Mesendoderm (in vitro differentiated cells): ENCODE measurements at regions not wholly inside any gene's neighbourhood (a gene's known extent, or its start where the extent isn't known, plus 50 kb on each side); places are given as distances from the start of the nearest gene placed in this dataset.
"Not testable (repeated sequence)": the region's sequence is repeated elsewhere in the genome, so short reads cannot be mapped to it uniquely, and the experiment has no call there.

Experiments
- DNase-seq: peaks from one replicate; pipeline ENCODE4 v3.0.0; 2013
- H2AK5ac ChIP-seq: 2 replicates; pipeline ENCODE4 v1.6.1; 2013; ENCODE audit warnings: low read length, inconsistent platforms
- H2BK120ac ChIP-seq: 2 replicates; pipeline ENCODE4 v1.6.1; 2013; ENCODE audit warnings: low read depth, mild to moderate bottlenecking, low read length, moderate library complexity, mixed read lengths
- H2BK15ac ChIP-seq: replicated peaks from 2 replicates; pipeline ENCODE4 v1.6.1; 2013; ENCODE audit warnings: low read depth, mild to moderate bottlenecking, moderate library complexity
- H2BK5ac ChIP-seq: 2 replicates; pipeline ENCODE4 v1.6.1; 2013; ENCODE audit warnings: low read length, inconsistent platforms
- H3K18ac ChIP-seq: 2 replicates; pipeline ENCODE4 v1.6.1; 2013; ENCODE audit warnings: mild to moderate bottlenecking, low read length, mixed read lengths
- H3K23ac ChIP-seq: one replicate; pipeline ENCODE4 v1.6.1; 2013; ENCODE audit warnings: low read length
- H3K27ac ChIP-seq: 2 replicates; pipeline ENCODE4 v1.5.1; 2013; ENCODE audit warnings: low read depth, mild to moderate bottlenecking, inconsistent platforms, low read length, moderate library complexity
- H3K27me3 ChIP-seq: 2 replicates; pipeline ENCODE4 v1.6.1; 2013; ENCODE audit warnings: low read length, control low read depth, mild to moderate bottlenecking, inconsistent platforms; ENCODE audit not compliant: insufficient read depth, poor library complexity
- H3K36me3 ChIP-seq: 2 replicates; pipeline ENCODE4 v1.6.1; 2013; ENCODE audit warnings: low read length, inconsistent platforms; ENCODE audit not compliant: control insufficient read depth, insufficient read depth
- H3K4ac ChIP-seq: one replicate; pipeline ENCODE4 v1.6.1; 2013; ENCODE audit warnings: low read depth, mild to moderate bottlenecking, low read length, moderate library complexity
- H3K4me1 ChIP-seq: 2 replicates; pipeline ENCODE4 v1.6.1; 2013; ENCODE audit warnings: low read depth, low read length, inconsistent platforms; ENCODE audit not compliant: control insufficient read depth
- H3K4me2 ChIP-seq: 2 replicates; pipeline ENCODE4 v1.6.1; 2013; ENCODE audit warnings: low read length
- H3K4me3 ChIP-seq: 2 replicates; pipeline ENCODE4 v1.5.1; 2013; ENCODE audit warnings: mild to moderate bottlenecking, low read length
- H3K56ac ChIP-seq: one replicate; pipeline ENCODE4 v1.6.1; 2013; ENCODE audit warnings: low read length
- H3K79me1 ChIP-seq: 2 replicates; pipeline ENCODE4 v1.6.1; 2013; ENCODE audit warnings: low read length, inconsistent platforms
- H3K79me2 ChIP-seq: 2 replicates; pipeline ENCODE4 v1.6.1; 2013; ENCODE audit warnings: mild to moderate bottlenecking, low read length; ENCODE audit not compliant: control insufficient read depth, insufficient read depth
- H3K9ac ChIP-seq: 2 replicates; pipeline ENCODE4 v1.6.1; 2013; ENCODE audit warnings: low read length, inconsistent platforms
- H4K5ac ChIP-seq: one replicate; pipeline ENCODE4 v1.6.1; 2013; ENCODE audit warnings: low read length
- H4K8ac ChIP-seq: one replicate; pipeline ENCODE4 v1.6.1; 2013; ENCODE audit warnings: low read depth, mild to moderate bottlenecking, control low read depth, low read length, moderate library complexity
- WGBS: extraction: QIAGEN DNeasy Blood & Tissue Kit; methylation state at CpG from one replicate; pipeline ENCODE4 v1.1.7; 2013; ENCODE audit warnings: low lambda C conversion rate, missing lambda C conversion rate; ENCODE audit not compliant: insufficient coverage; ENCODE audit errors: extremely low coverage; 5-methylcytosine and 5-hydroxymethylcytosine counted together

DNA sequence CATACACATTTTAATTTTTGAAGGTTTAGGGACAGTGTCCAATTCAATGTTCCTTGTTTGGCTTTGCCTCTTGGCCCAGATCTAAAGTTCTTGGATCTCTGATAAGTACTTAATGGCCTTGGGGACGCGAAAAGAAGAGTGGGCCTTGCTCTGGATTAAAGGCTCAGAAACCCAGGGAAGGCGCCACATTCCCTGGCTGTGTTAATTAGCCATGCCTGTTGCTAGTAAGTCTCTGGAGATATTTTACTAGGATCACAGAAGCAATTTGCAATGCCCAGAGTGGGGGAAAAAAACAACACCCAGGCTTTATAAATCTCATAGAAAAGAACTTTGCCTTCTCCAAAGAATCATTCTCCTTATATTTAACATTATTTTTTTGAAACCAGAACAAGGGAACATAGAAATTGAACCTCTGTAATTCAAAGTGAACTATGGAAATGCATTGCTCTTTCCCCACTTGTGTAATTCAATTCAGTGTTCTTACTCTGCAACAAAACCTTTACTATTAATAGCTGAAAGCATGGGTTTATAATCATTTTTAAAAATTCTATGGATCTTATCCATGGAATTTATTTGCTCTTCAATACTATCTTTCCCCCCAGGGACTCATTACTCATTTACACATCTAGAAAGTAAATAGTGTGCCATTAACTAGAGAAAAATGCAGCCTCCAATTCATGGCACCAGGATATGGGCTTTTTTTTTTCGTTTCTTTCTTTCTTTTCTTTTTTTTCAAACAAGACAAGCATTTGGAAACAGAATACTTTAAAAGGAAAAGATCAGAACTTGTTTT is 172.2 kb upstream of the ANKRD55 start:
- Histone ChIP-seq H3K4ac (no peak overlapping the region), H2BK15ac (no peak overlapping the region), H3K36me3 (no peaks in the 10 kb centered on the region), H3K9ac (no peak overlapping the region), H2BK5ac (no peak overlapping the region), H4K8ac (no peak overlapping the region), H3K4me3 (no peak overlapping the region), H3K4me2 (no peak overlapping the region), H3K27me3 (no peaks in the 10 kb centered on the region), H2BK120ac (no peak overlapping the region), H3K79me1 (no peaks in the 10 kb centered on the region), H3K23ac (no peak overlapping the region), H3K79me2 (no peaks in the 10 kb centered on the region), H4K5ac (no peak overlapping the region), H3K4me1 (no peaks in the 10 kb centered on the region), H3K27ac (no peak overlapping the region), H3K18ac (no peak overlapping the region), H2AK5ac (no peak overlapping the region), H3K56ac (peak overlapping the region; percentile 7)
- DNase-seq = peak; percentile 91
- WGBS = no CpG with 5 or more reads among the region's 4 CpGs

- H3K27ac ChIP-seq = no peak overlapping the region
- no peaks in the 10 kb centered on the region for H3K79me1 ChIP-seq
- no peak overlapping the region for H3K4ac ChIP-seq
- H3K9ac ChIP-seq = no peak overlapping the region
- no peak overlapping the region for H2BK5ac ChIP-seq
- H3K23ac ChIP-seq = no peak overlapping the region
- H2BK120ac ChIP-seq = peak overlapping the region; percentile 61
- H3K36me3 ChIP-seq = no peaks in the 10 kb centered on the region
- H3K4me3 ChIP-seq = no peak overlapping the region
- H3K4me2 ChIP-seq = no peak overlapping the region
- peak; percentile 52 for DNase-seq
- no peaks in the 10 kb centered on the region for H3K4me1 ChIP-seq
- no peaks in the 10 kb centered on the region for H3K79me2 ChIP-seq
- no peak overlapping the region for H2AK5ac ChIP-seq
- H3K18ac ChIP-seq = peak overlapping the region; percentile 90
- WGBS = no CpG with 5 or more reads among the region's 7 CpGs
- no peak overlapping the region for H2BK15ac ChIP-seq
- no peaks in the 10 kb centered on the region for H3K27me3 ChIP-seq
- H4K8ac ChIP-seq = no peak overlapping the region
- no peak overlapping the region for H3K56ac ChIP-seq
- H4K5ac ChIP-seq = no peak overlapping the region
These were observed 169.4 kb upstream of the ANKRD55 start for GRCh38 chr5:56402266-56403220.

- not testable (repeated sequence) for H2BK15ac ChIP-seq, H4K5ac ChIP-seq, H3K36me3 ChIP-seq, H3K79me2 ChIP-seq, H3K4me3 ChIP-seq, H3K9ac ChIP-seq, H3K4me2 ChIP-seq, H4K8ac ChIP-seq, H3K27ac ChIP-seq, H3K79me1 ChIP-seq, H2BK120ac ChIP-seq, H3K27me3 ChIP-seq, DNase-seq, H3K23ac ChIP-seq, H3K4ac ChIP-seq, H3K56ac ChIP-seq, H3K4me1 ChIP-seq, H2BK5ac ChIP-seq, H2AK5ac ChIP-seq, H3K18ac ChIP-seq
- WGBS = no CpG with 5 or more reads among the region's 24 CpGs
These were observed 164.7 kb upstream of the ANKRD55 start for GRCh38 chr5:56397796-56398195.

- Histone ChIP-seq H3K36me3 (no peaks in the 10 kb centered on the region), H3K4ac (no peak overlapping the region), H4K8ac (no peak overlapping the region), H2AK5ac (no peak overlapping the region), H3K27ac (no peak overlapping the region), H2BK15ac (no peak overlapping the region), H3K4me3 (no peak overlapping the region), H3K23ac (no peak overlapping the region), H3K79me2 (no peaks in the 10 kb centered on the region), H3K79me1 (no peaks in the 10 kb centered on the region), H3K4me1 (no peaks in the 10 kb centered on the region), H3K9ac (no peak overlapping the region), H2BK5ac (no peak overlapping the region), H2BK120ac (no peak overlapping the region), H4K5ac (no peak overlapping the region), H3K18ac (no peak overlapping the region), H3K4me2 (no peak overlapping the region), H3K27me3 (no peaks in the 10 kb centered on the region), H3K56ac (no peak overlapping the region)
- no peak for DNase-seq
These were observed 163.5 kb upstream of the ANKRD55 start for GRCh38 chr5:56396634-56397033.

- H3K56ac ChIP-seq = no peak overlapping the region
- no peaks in the 10 kb centered on the region for H3K79me2 ChIP-seq
- no peak overlapping the region for H4K5ac ChIP-seq
- H3K36me3 ChIP-seq = no peaks in the 10 kb centered on the region
- no peak overlapping the region for H2BK5ac ChIP-seq
- no CpG with 5 or more reads among the region's 2 CpGs for WGBS
- H3K27ac ChIP-seq = no peak overlapping the region
- no peak overlapping the region for H3K4me2 ChIP-seq
- H3K27me3 ChIP-seq = no peaks in the 10 kb centered on the region
- H4K8ac ChIP-seq = no peak overlapping the region
- no peak overlapping the region for H3K9ac ChIP-seq
- no peak overlapping the region for H2BK15ac ChIP-seq
- H3K4ac ChIP-seq = no peak overlapping the region
- H3K4me3 ChIP-seq = no peak overlapping the region
- H3K4me1 ChIP-seq = no peaks in the 10 kb centered on the region
- no peak overlapping the region for H3K23ac ChIP-seq
- no peak overlapping the region for H2BK120ac ChIP-seq
- H3K18ac ChIP-seq = no peak overlapping the region
- no peak overlapping the region for H2AK5ac ChIP-seq
- no peak for DNase-seq
- H3K79me1 ChIP-seq = no peaks in the 10 kb centered on the region
These were observed 156.1 kb upstream of the ANKRD55 start for GRCh38 chr5:56389261-56389660.
